ENCODE measurements at regions not wholly inside any gene's neighbourhood (a gene's known extent, or its start where the extent isn't known, plus 50 kb on each side); places are given as distances from the start of the nearest gene placed in this dataset.

- no peak for TF ChIP-seq EGR1 (IDR thresholded peaks at IDR 0.05)
- TF ChIP-seq TCF12 (IDR thresholded peaks at IDR 0.05; ENCODE audit: low read depth), result no peak
- no peak for TF ChIP-seq ZBTB7A (IDR thresholded peaks at IDR 0.05; ENCODE audit: low read depth)
These were observed 1487.7 kb downstream of the EFNB2 start for GRCh38 chr13:105047676-105048295.
